Stimulated activated CD8-positive, alpha-beta memory T cell treated with anti-CD3 and anti-CD28 coated beads, Interleukin-15, amount 100 ng/mL, for 4 hours (primary cell): ENCODE measurements at regions not wholly inside any gene's neighbourhood (a gene's known extent, or its start where the extent isn't known, plus 50 kb on each side); places are given as distances from the start of the nearest gene placed in this dataset.
"Not testable (repeated sequence)": the region's sequence is repeated elsewhere in the genome, so short reads cannot be mapped to it uniquely, and the experiment has no call there.

Source experiments
- DNase-seq, 2 donors: peaks; one replicate each; pipeline ENCODE4 v3.0.0-alpha.2; 2020; ENCODE audit warnings: low read depth in 2 of 2

GRCh38 chr15:91414124-91414523 is 314.1 kb downstream of the SV2B start:
- no peak for DNase-seq

- not testable (repeated sequence) for DNase-seq
Observed at GRCh38 chr15:91415258-91415657, 315.2 kb downstream of the SV2B start.

DNA sequence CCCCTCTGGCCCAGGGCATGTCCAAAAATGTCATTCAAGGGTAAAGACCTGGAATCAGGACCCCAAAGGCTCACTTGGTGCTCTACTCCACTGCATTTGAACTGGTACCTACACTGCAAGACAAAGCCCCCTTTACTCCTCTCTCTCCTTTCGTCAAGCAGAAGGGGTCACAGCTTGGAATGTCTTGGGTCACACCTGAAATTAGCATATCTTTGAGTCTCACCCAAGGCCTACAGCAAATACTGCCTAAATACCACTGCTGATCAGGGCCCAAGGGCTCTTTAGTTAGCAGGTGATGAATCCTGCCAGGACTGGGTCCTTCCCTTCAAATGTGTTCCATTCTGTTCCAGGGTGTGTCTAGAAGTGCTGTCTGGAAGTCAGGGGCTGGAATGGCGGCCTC is 320.6 kb downstream of the SV2B start:
- no peak for DNase-seq

- DNase-seq, result no peak
Observed at GRCh38 chr15:91422797-91423196, 322.7 kb downstream of the SV2B start.

DNA sequence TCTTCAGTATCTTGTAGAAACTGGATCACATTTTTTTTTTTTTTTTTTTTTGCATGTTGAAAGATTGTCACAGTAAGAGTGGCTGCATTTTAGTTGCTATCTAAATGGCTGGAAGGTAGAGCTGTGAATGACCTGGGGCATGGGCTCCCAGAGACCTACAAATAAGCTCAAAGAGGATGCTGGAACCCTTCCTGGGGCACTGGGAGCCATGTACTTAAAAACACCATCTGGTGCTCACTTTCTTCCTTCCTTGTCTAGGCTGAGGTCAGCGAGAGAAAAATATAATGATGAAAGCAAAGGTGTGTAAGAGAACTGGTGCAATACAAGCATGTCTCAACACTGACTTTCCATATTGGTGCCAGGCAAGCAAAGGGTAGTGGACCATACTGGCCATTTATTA is 323.9 kb downstream of the SV2B start:
- no peak for DNase-seq

DNA sequence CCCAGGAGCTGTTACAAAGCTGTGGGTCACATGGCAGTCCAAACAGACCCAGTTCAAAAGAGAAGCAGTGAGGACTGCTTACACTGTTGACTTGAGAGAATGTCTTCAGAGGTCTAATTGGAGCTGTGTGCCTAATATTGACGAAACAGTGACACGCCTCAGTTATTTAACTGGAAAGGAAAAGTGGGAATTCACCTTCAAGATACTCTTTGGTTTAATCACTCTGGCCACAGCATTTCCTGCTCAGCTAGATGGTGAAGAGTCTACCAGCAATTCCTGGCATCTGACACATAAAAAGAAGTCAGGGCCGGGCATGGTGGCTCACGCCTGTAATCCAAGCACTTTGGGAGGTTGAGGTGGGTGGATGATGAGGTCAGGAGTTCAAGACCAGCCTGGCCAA is 326.4 kb downstream of the SV2B start:
- no peak for DNase-seq

GRCh38 chr15:91429973-91430372 is 329.9 kb downstream of the SV2B start:
- DNase-seq, result no peak

GRCh38 chr15:91431041-91431715 is 331.1 kb downstream of the SV2B start:
- no peak for DNase-seq

DNA sequence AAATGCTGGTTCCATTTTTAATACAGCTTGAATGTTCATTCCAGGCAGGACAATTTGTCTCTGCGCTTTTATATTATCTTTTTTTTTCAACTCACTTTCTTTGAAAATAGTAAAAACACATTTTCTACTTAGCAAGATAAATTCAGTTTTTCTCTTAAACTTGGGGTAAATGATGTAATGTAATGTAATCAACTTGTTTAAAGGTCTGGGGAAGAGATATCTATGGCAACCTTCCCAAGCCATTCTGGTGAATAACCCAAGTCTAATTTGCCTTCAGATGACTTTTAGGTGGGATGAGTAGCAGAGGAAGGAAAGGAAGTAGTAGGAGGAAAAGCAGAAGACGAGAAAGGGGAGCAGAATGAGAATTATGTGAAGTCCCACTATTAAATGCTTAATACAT is 335.1 kb downstream of the SV2B start:
- no peak for DNase-seq

- DNase-seq, result no peak
Observed at GRCh38 chr15:91444656-91445055, 344.6 kb downstream of the SV2B start.

DNA sequence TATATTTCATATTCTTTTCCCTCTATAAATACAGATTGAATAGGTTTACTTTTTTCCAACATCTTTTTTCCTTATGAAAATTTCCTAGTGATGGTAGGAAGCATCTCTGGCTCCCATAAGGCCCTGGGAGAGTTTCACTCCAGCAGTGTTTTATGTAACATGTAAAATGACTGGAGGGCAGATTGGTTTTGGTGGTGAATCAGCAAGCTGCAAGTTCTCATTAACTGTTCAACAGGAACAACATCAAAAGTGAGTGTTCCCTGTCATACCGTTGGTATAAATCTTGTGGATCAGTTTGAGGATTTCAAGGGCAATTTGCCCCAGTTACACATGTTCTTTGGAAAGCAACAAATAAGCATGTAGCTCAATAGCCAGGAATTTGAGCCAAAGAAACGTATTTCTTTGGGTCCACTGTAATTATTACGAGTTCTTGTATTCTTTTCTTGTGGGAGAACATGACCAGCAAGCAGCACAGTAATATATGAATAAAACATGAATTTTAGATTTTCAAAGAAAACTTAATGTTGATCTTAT is 345.7 kb downstream of the SV2B start:
- no peak for DNase-seq

- DNase-seq, result no peak
Observed at GRCh38 chr15:91447991-91448644, 348.1 kb downstream of the SV2B start.

DNA sequence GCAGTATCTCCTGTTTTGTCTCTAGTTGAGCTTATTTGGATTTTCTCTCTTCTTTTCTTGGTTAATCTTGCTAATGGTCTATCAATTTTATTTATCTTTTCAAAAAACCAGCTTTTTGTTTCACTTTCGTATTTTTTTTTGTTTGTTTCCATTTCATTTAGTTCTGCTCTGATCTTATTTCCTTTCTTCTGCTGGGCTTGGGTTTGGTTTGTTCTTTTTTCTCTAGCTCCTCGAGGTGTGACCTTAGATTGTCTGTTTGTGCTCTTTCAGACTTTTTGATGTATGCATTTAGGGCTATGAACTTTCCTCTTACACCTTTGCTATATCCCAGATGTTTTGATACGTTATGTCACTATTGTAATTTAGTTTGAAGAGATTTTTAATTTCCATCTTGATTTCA is 353.3 kb downstream of the SV2B start:
- not testable (repeated sequence) for DNase-seq

- DNase-seq, result no peak
Observed at GRCh38 chr15:91456251-91456718, 356.2 kb downstream of the SV2B start.

- DNase-seq, result no peak
Observed at GRCh38 chr15:91456921-91457320, 356.9 kb downstream of the SV2B start.

DNA sequence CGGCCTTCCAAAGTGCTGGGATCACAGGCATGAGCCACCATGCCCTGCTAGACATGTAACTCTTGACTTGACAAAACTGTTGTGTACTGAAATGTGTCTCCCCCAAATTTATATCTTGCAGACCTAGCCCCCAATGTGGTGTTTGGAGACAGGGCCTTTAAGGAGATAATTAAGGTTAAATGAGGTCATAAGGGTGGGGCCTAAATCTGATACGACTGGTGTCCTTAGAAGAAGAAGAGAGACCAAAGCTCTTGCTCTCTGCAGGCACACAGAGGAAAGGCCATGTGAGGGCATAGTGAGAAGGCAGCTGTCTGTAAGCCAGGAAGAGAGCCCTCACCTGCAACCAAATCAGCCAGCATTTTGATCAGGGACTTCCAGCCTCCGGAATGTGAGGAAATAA is 361.3 kb downstream of the SV2B start:
- DNase-seq, result no peak

DNA sequence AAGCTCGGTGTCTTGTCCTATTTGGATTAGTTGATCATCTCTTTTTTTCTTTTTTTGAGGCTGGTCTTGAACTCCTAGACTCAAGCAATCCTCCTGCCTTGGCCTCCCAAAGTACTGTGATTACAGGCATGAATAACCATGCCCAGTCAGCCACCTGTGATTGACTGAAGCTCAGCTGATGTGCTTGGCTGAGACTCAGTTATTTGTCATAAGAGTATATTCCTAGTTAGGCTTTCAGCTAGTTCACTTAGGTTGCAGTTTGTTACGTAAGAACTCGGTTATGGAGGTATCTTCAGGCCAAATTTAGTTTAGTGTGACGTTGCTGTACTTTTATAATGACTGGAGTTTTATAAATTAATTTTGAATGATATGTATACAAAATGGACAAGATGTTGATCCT is 365.0 kb downstream of the SV2B start:
- no peak for DNase-seq

DNA sequence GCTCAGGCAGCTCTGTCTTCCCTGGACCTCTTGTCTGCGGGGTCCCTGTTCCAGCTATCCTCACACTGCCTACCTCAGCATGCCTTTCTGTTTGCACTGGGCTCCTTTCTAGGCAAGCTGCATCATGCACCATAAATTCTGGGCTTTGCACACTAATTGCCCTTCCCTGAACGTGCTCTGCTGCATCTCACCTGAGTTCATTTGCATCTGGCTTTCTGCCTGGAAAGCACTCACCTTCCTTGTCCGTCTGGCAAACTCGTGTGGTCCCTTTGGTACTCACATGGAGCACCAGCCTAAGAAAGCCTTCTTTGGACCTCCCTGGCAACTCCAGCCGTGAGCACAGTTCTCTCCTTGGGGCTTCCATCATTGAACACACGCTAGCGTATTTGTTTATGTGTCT is 365.6 kb downstream of the SV2B start:
- DNase-seq, result no peak

GRCh38 chr15:91468871-91469580 is 369.0 kb downstream of the SV2B start:
- DNase-seq, result no peak

DNA sequence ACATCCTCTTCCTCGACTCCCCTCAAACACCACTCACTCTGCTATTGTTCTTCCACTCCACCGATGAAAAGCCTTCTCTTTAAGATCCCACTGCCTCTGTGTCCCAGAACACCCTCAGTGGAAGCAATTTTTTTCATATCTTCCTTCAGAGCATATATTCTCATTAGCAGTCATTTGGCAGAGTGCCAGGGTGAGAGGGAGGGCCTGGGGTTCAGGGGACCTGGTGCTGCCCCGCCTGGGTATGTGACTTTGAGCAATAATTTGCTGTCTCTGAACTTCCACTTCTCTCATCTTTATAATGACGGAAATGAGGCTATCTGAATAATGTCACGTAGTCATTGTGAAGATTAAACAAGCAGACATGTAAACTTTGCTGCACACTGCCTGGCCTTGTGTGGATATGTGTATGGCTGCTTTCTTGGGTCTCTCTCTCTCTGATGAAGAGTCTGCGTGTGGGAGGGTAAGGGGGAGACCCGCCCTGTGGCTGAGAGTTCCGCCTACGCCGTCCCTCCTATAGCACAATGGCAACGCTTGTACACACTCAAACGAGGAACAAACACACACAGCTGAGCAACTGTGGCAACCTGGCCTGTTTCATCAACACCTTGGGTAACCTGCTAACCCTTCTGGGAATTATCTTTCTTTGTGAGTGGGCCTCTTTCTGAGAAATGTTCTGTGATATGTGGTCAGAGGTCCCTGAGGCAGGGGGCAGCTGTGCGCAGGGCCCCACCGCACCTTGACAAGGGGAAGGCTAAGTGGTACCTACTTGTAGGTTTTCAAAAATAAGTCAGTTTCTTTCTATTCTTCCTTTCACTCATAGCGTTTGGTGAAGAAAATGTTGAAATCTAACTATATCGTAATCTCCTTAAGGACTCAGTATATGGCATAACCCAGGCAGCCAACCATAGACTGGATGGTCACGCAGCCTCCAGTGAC is 369.8 kb downstream of the SV2B start:
- DNase-seq, result peak; percentile 15 to 67

- no peak for DNase-seq
Observed at GRCh38 chr15:91471468-91471867, 371.4 kb downstream of the SV2B start.

DNA sequence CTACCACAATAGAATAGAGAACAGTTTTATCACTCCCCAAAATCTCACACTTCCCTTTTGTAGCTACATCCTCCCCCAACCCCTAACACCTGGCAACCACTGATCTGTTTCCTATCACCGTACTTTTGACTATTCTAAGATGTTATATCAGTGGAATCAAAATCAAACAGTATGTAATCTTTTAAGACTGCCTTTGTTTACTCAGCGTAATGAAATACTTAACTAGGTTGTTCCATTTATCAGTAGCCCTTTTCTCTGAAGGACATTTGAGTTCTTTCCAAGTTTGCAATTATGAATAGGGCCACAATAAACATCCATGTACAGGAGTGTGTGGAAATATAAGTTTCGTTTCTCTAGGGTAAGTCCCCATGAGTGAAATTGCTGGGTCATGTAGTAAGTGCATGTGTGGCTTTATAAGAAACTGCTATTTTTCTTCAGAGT is 372.3 kb downstream of the SV2B start:
- DNase-seq, result no peak
